Muscle layer of duodenum (tissue), 2 donors: ENCODE measurements at regions not wholly inside any gene's neighbourhood (a gene's known extent, or its start where the extent isn't known, plus 50 kb on each side); places are given as distances from the start of the nearest gene placed in this dataset.
"Not testable (repeated sequence)": the region's sequence is repeated elsewhere in the genome, so short reads cannot be mapped to it uniquely, and the experiment has no call there.

ENCODE experiments used
- H3K27ac ChIP-seq: one replicate; pipeline ENCODE4 v1.7.0; 2013; ENCODE audit warnings: mild to moderate bottlenecking, low read length
- H3K27me3 ChIP-seq: one replicate; pipeline ENCODE4 v1.7.0; 2013; ENCODE audit warnings: low read depth, mild to moderate bottlenecking, control low read depth, low read length
- H3K36me3 ChIP-seq, 2 donors: one replicate each; pipeline ENCODE4 v1.7.0; 2013; ENCODE audit warnings: low read length in 2 of 2, control low read depth in 1 of 2, mild to moderate bottlenecking in 1 of 2; ENCODE audit not compliant: insufficient read depth in 2 of 2, control insufficient read depth in 1 of 2
- H3K4me1 ChIP-seq, 2 donors: one replicate each; pipeline ENCODE4 v1.7.0; 2013; ENCODE audit warnings: low read length in 2 of 2, mild to moderate bottlenecking in 2 of 2, control low read depth in 1 of 2, moderate library complexity in 1 of 2; ENCODE audit not compliant: insufficient read depth in 2 of 2, control insufficient read depth in 1 of 2
- H3K4me3 ChIP-seq, 2 donors: one replicate each; pipeline ENCODE4 v1.7.0; 2013; ENCODE audit warnings: low read length in 2 of 2, low read depth in 1 of 2, mild to moderate bottlenecking in 1 of 2
- H3K9me3 ChIP-seq, 2 donors: one replicate each; pipeline ENCODE4 v1.7.0; 2013; ENCODE audit warnings: low read length in 2 of 2, control low read depth in 1 of 2, mild to moderate bottlenecking in 1 of 2; ENCODE audit not compliant: control insufficient read depth in 1 of 2
- donor health status: healthy.

- peaks cover 21% of the 10 kb centered on the region for H3K27me3 ChIP-seq
- H3K27ac ChIP-seq, result no peak overlapping the region
- no peaks in the 10 kb centered on the region for H3K36me3 ChIP-seq
- peaks cover 0 to 3% of the 10 kb centered on the region in 2 donors for H3K9me3 ChIP-seq
- peaks cover 0 to 23% of the 10 kb centered on the region in 2 donors for H3K4me1 ChIP-seq
- H3K4me3 ChIP-seq, result no peak overlapping the region
Observed at GRCh38 chr14:103275000-103275399, 59.0 kb upstream of the EIF5 start.

GRCh38 chr14:103277931-103278330 lies 56.1 kb upstream of the EIF5 start:
- Histone ChIP-seq H3K4me3 (peak overlapping the region in 1 of 2 donors; percentile 14), H3K27ac (no peak overlapping the region), H3K27me3 (peaks cover 25% of the 10 kb centered on the region), H3K9me3 (peaks cover 0 to 3% of the 10 kb centered on the region in 2 donors), H3K4me1 (peaks cover 0 to 23% of the 10 kb centered on the region in 2 donors), H3K36me3 (no peaks in the 10 kb centered on the region)

GRCh38 chr14:103279142-103280025 lies 54.7 kb upstream of the EIF5 start:
- Histone ChIP-seq H3K27me3 (peaks cover 19% of the 10 kb centered on the region), H3K27ac (no peak overlapping the region), H3K4me3 (peak overlapping the region in 1 of 2 donors; percentile 47)

GRCh38 chr14:103280278-103280928 lies 53.6 kb upstream of the EIF5 start:
- Histone ChIP-seq H3K4me3 (no peak overlapping the region), H3K27me3 (peaks cover 18% of the 10 kb centered on the region), H3K9me3 (no peaks in the 10 kb centered on the region)

More at GRCh38 chr14:103279142-103280025, 54.7 kb upstream of the EIF5 start:
- Histone ChIP-seq H3K9me3 (peaks cover 0 to 3% of the 10 kb centered on the region in 2 donors), H3K36me3 (no peaks in the 10 kb centered on the region), H3K4me1 (peaks cover 0 to 9% of the 10 kb centered on the region in 2 donors)

GRCh38 chr14:103281496-103282231 lies 52.4 kb upstream of the EIF5 start:
- H3K27ac ChIP-seq, result no peak overlapping the region
- H3K27me3 ChIP-seq, result peaks cover 18% of the 10 kb centered on the region
- H3K9me3 ChIP-seq, result no peaks in the 10 kb centered on the region
- peaks cover 0 to 8% of the 10 kb centered on the region in 2 donors for H3K4me1 ChIP-seq
- no peak overlapping the region for H3K4me3 ChIP-seq
- H3K36me3 ChIP-seq, result no peaks in the 10 kb centered on the region

More at GRCh38 chr14:103280278-103280928, 53.6 kb upstream of the EIF5 start:
- H3K36me3 ChIP-seq, result no peaks in the 10 kb centered on the region
- no peak overlapping the region for H3K27ac ChIP-seq
- peaks cover 0 to 8% of the 10 kb centered on the region in 2 donors for H3K4me1 ChIP-seq

GRCh38 chr14:103282309-103282708 lies 51.7 kb upstream of the EIF5 start:
- not testable (repeated sequence) for H3K9me3 ChIP-seq, H3K4me1 ChIP-seq, H3K36me3 ChIP-seq, H3K4me3 ChIP-seq, H3K27ac ChIP-seq
- H3K27me3 ChIP-seq, result peaks cover 18% of the 10 kb centered on the region

GRCh38 chr14:103282932-103283331 lies 51.1 kb upstream of the EIF5 start:
- no peak overlapping the region for H3K4me3 ChIP-seq
- H3K4me1 ChIP-seq, result peaks cover 0 to 8% of the 10 kb centered on the region in 2 donors
- no peak overlapping the region for H3K27ac ChIP-seq
- H3K36me3 ChIP-seq, result no peaks in the 10 kb centered on the region
- peaks cover 15% of the 10 kb centered on the region for H3K27me3 ChIP-seq
- H3K9me3 ChIP-seq, result no peaks in the 10 kb centered on the region

GRCh38 chr14:103283916-103284315 lies 50.1 kb upstream of the EIF5 start:
- Histone ChIP-seq H3K9me3 (no peaks in the 10 kb centered on the region), H3K4me1 (peaks cover 0 to 8% of the 10 kb centered on the region in 2 donors), H3K4me3 (no peak overlapping the region), H3K27me3 (peaks cover 11% of the 10 kb centered on the region), H3K27ac (no peak overlapping the region), H3K36me3 (no peaks in the 10 kb centered on the region)
